Glutamatergic neuron (in vitro differentiated cells): ENCODE measurements at regions not wholly inside any gene's neighbourhood (a gene's known extent, or its start where the extent isn't known, plus 50 kb on each side); places are given as distances from the start of the nearest gene placed in this dataset.

Experiments
- DNase-seq: peaks from one replicate; pipeline ENCODE4 v3.0.0; 2022
- H3K27ac Mint-ChIP-seq: one replicate; pipeline ENCODE4 v1.8.0; 2020; ENCODE audit warnings: mild to moderate bottlenecking, mixed read lengths, inconsistent platforms; ENCODE audit not compliant: unreplicated experiment
- H3K27me3 Mint-ChIP-seq: one replicate; pipeline ENCODE4 v1.8.0; 2020; ENCODE audit warnings: mild to moderate bottlenecking, moderate library complexity, mixed read lengths, inconsistent platforms; ENCODE audit not compliant: unreplicated experiment
- H3K36me3 Mint-ChIP-seq: one replicate; pipeline ENCODE4 v1.8.0; 2020; ENCODE audit warnings: mild to moderate bottlenecking, mixed read lengths, inconsistent platforms; ENCODE audit not compliant: unreplicated experiment
- H3K4me1 Mint-ChIP-seq: one replicate; pipeline ENCODE4 v1.8.0; 2020; ENCODE audit warnings: mild to moderate bottlenecking, low read depth, mixed read lengths, inconsistent platforms; ENCODE audit not compliant: unreplicated experiment
- H3K4me3 Mint-ChIP-seq: one replicate; pipeline ENCODE4 v1.8.0; 2020; ENCODE audit warnings: mild to moderate bottlenecking, mixed read lengths, inconsistent platforms; ENCODE audit not compliant: unreplicated experiment
- H3K9me3 Mint-ChIP-seq: one replicate; pipeline ENCODE4 v1.8.0; 2020; ENCODE audit warnings: mild to moderate bottlenecking, moderate library complexity, mixed read lengths, inconsistent platforms; ENCODE audit not compliant: unreplicated experiment
- CTCF ChIP-seq: fragments of 200-600 bp; sonication (generic); IDR thresholded peaks from one replicate; pipeline ENCODE4 v1.5.0; 2021; ENCODE audit not compliant: partially characterized antibody, unreplicated experiment

GRCh38 chr10:123269675-123270074 lies 115.5 kb downstream of the BUB3 start:
- no peak overlapping the region for H3K4me3 Mint-ChIP-seq
- no peak overlapping the region for H3K27ac Mint-ChIP-seq
- H3K27me3 Mint-ChIP-seq, result no peaks in the 10 kb centered on the region
- peaks cover 1% of the 10 kb centered on the region for H3K9me3 Mint-ChIP-seq
- H3K36me3 Mint-ChIP-seq, result no peaks in the 10 kb centered on the region
- TF ChIP-seq CTCF, result no peak
- H3K4me1 Mint-ChIP-seq, result peaks cover 3% of the 10 kb centered on the region
- DNase-seq, result no peak

- Mint-ChIP-seq H3K36me3 (no peaks in the 10 kb centered on the region), H3K9me3 (peaks cover 1% of the 10 kb centered on the region), H3K4me1 (peaks cover 3% of the 10 kb centered on the region), H3K27me3 (no peaks in the 10 kb centered on the region), H3K27ac (no peak overlapping the region), H3K4me3 (no peak overlapping the region)
- TF ChIP-seq CTCF, result no peak
- no peak for DNase-seq
These were observed 116.0 kb downstream of the BUB3 start for GRCh38 chr10:123270221-123270620.

GRCh38 chr10:123270806-123271205 lies 116.6 kb downstream of the BUB3 start:
- Mint-ChIP-seq H3K27me3 (peaks cover 3% of the 10 kb centered on the region), H3K36me3 (no peaks in the 10 kb centered on the region), H3K4me3 (no peak overlapping the region), H3K27ac (no peak overlapping the region), H3K9me3 (peaks cover 1% of the 10 kb centered on the region), H3K4me1 (peaks cover 3% of the 10 kb centered on the region)
- DNase-seq, result no peak
- TF ChIP-seq CTCF, result no peak

- Mint-ChIP-seq H3K4me3 (no peak overlapping the region), H3K9me3 (peaks cover 1% of the 10 kb centered on the region), H3K27me3 (peaks cover 3% of the 10 kb centered on the region), H3K4me1 (peaks cover 3% of the 10 kb centered on the region), H3K36me3 (peaks cover 5% of the 10 kb centered on the region), H3K27ac (no peak overlapping the region)
- no peak for TF ChIP-seq CTCF
- no peak for DNase-seq
These were observed 118.0 kb downstream of the BUB3 start for GRCh38 chr10:123272171-123272570.

- peaks cover 5% of the 10 kb centered on the region for H3K36me3 Mint-ChIP-seq
- peaks cover 1% of the 10 kb centered on the region for H3K9me3 Mint-ChIP-seq
- peaks cover 3% of the 10 kb centered on the region for H3K27me3 Mint-ChIP-seq
- DNase-seq, result no peak
- no peak for TF ChIP-seq CTCF
- H3K4me3 Mint-ChIP-seq, result no peak overlapping the region
- H3K27ac Mint-ChIP-seq, result no peak overlapping the region
- H3K4me1 Mint-ChIP-seq, result peaks cover 3% of the 10 kb centered on the region
These were observed 120.3 kb downstream of the BUB3 start for GRCh38 chr10:123274306-123275135.
